ENCODE measurements at regions not wholly inside any gene's neighbourhood (a gene's known extent, or its start where the extent isn't known, plus 50 kb on each side); places are given as distances from the start of the nearest gene placed in this dataset.

GRCh38 chr12:105927564-105927963 lies 211.2 kb downstream of the NUAK1 start:
- Histone ChIP-seq H3K9me3 (ENCODE audit: control insufficient read depth, insufficient read depth, low read length) (no peaks in the 10 kb centered on the region), H3K27me3 (ENCODE audit: control insufficient read depth, insufficient read depth, low read length) (no peaks in the 10 kb centered on the region), H3K4me3 (ENCODE audit: low read length) (no peak overlapping the region), H3K4me1 (ENCODE audit: control insufficient read depth, insufficient read depth, low read length) (no peaks in the 10 kb centered on the region), H3K36me3 (ENCODE audit: control insufficient read depth, insufficient read depth, low read length) (no peaks in the 10 kb centered on the region), H3K27ac (ENCODE audit: low read length) (no peak overlapping the region)
- TF ChIP-seq CTCF (IDR thresholded peaks at IDR 0.05) = no peak
- H3K36me3 Mint-ChIP-seq = no peaks in the 10 kb centered on the region
- no peaks in the 10 kb centered on the region for H3K4me1 Mint-ChIP-seq
- intact Hi-C loops (cut with micrococcal nuclease) = no loop called here
- 88% methylated on average over 3 of the region's 5 CpGs for WGBS (ENCODE audit: insufficient coverage)
- H3K27ac Mint-ChIP-seq = no peak overlapping the region
- peaks cover 0 to 2% of the 10 kb centered on the region in 2 donors for H3K9me3 Mint-ChIP-seq
- ATAC-seq (no peak), DNase-seq (no peak)
- H3K27me3 Mint-ChIP-seq (ENCODE audit: low read depth in 2 of 2) = peaks cover 0 to 13% of the 10 kb centered on the region in 2 donors
- H3K4me3 Mint-ChIP-seq = no peak overlapping the region

DNA sequence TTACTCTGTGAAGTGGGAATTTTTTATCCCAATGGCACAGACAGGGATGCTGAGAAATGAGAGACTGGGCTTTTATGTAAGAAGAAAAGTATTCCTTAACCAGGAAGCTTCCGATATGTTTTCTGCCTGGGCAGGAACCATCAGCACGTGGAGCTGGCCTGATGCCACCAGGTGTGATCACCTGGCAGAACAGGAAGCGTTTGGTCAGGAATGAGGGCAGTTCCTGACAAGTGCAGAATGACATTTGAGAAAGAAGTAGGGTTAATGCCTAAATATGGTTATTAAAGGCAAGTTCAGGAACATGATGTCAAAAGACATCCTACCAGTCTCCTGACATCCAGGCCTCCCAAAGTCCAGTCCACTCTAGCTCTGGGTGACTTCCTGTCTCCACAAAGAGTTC lies 210.3 kb downstream of the NUAK1 start:
- H3K36me3 ChIP-seq (ENCODE audit: control insufficient read depth, insufficient read depth, low read length) = no peaks in the 10 kb centered on the region
- H3K27me3 ChIP-seq (ENCODE audit: control insufficient read depth, insufficient read depth, low read length) = no peaks in the 10 kb centered on the region
- H3K4me1 ChIP-seq (ENCODE audit: control insufficient read depth, insufficient read depth, low read length) = no peaks in the 10 kb centered on the region
- H3K4me1 Mint-ChIP-seq = no peaks in the 10 kb centered on the region
- ATAC-seq (no peak), DNase-seq (no peak)
- H3K9me3 ChIP-seq (ENCODE audit: control insufficient read depth, insufficient read depth, low read length) = no peaks in the 10 kb centered on the region
- no peak overlapping the region for H3K4me3 Mint-ChIP-seq
- 74% methylated on average over 3 of the region's 3 CpGs for WGBS (ENCODE audit: insufficient coverage)
- no peaks in the 10 kb centered on the region for H3K36me3 Mint-ChIP-seq
- H3K4me3 ChIP-seq (ENCODE audit: low read length) = no peak overlapping the region
- peaks cover 0 to 8% of the 10 kb centered on the region in 2 donors for H3K27me3 Mint-ChIP-seq (ENCODE audit: low read depth in 2 of 2)
- no peak for TF ChIP-seq CTCF (IDR thresholded peaks at IDR 0.05)
- intact Hi-C loops (cut with micrococcal nuclease) = no loop called here
- no peak overlapping the region for H3K27ac Mint-ChIP-seq
- no peak overlapping the region for H3K27ac ChIP-seq (ENCODE audit: low read length)
- peaks cover 0 to 2% of the 10 kb centered on the region in 2 donors for H3K9me3 Mint-ChIP-seq

DNA sequence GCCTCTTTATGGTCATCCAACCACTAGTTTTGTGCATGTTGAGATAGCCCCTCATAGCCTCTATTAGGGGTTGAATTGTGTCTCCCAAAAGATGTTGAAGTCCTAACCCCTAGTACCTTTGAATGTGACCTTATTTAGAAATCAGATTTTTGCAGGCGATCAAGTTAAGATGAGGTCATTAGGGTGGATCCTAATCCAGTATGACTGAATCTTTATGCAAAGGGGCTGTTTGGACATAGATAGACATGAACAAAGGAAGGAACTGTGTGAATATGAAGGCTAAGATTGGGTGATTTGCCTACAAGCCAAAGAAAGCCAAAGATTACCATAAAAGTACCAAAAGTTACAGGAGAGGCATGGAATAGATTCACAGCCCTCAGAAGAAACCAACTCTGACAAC lies 209.6 kb downstream of the NUAK1 start:
- 100% methylated on average over 1 of the region's 1 CpG for WGBS (ENCODE audit: insufficient coverage)
- no peaks in the 10 kb centered on the region for H3K9me3 ChIP-seq (ENCODE audit: control insufficient read depth, insufficient read depth, low read length)
- no peak overlapping the region for H3K27ac ChIP-seq (ENCODE audit: low read length)
- H3K4me3 Mint-ChIP-seq = no peak overlapping the region
- no peaks in the 10 kb centered on the region for H3K36me3 ChIP-seq (ENCODE audit: control insufficient read depth, insufficient read depth, low read length)
- no peaks in the 10 kb centered on the region for H3K36me3 Mint-ChIP-seq
- H3K4me1 ChIP-seq (ENCODE audit: control insufficient read depth, insufficient read depth, low read length) = no peaks in the 10 kb centered on the region
- H3K27me3 Mint-ChIP-seq (ENCODE audit: low read depth in 2 of 2) = peaks cover 0 to 8% of the 10 kb centered on the region in 2 donors
- ATAC-seq (no peak), DNase-seq (no peak)
- no peaks in the 10 kb centered on the region for H3K27me3 ChIP-seq (ENCODE audit: control insufficient read depth, insufficient read depth, low read length)
- H3K27ac Mint-ChIP-seq = no peak overlapping the region
- H3K4me1 Mint-ChIP-seq = no peaks in the 10 kb centered on the region
- intact Hi-C loops (cut with micrococcal nuclease) = no loop called here
- H3K4me3 ChIP-seq (ENCODE audit: low read length) = no peak overlapping the region
- H3K9me3 Mint-ChIP-seq = peaks cover 0 to 2% of the 10 kb centered on the region in 2 donors
- TF ChIP-seq CTCF (IDR thresholded peaks at IDR 0.05) = no peak

Measured in natural killer cell (primary cell).